ENCODE measurements at regions not wholly inside any gene's neighbourhood (a gene's known extent, or its start where the extent isn't known, plus 50 kb on each side); places are given as distances from the start of the nearest gene placed in this dataset.
"Not testable (repeated sequence)": the region's sequence is repeated elsewhere in the genome, so short reads cannot be mapped to it uniquely, and the experiment has no call there.

DNA sequence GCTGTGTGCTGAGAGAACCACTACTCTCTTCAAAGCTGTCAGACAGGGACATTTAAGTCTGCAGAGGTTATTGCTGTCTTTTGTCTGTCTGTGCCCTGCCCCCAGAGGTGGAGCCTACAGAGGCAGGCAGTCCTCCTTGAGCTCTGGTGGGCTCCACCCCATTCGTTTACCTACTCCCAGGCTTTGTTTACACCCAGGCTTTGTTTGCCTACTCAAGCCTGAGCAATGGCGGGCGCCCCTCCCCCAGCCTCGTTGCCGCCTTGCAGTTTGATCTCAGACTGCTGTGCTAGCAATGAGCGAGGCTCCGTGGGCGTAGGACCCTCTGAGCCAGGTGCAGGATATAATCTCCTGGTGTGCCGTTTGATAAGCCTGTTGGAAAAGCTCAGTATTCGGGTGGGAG is 386.8 kb upstream of the ZMIZ1 start:
- DNase-seq (ENCODE audit: low read depth in 2 of 2) = not testable (repeated sequence)

DNA sequence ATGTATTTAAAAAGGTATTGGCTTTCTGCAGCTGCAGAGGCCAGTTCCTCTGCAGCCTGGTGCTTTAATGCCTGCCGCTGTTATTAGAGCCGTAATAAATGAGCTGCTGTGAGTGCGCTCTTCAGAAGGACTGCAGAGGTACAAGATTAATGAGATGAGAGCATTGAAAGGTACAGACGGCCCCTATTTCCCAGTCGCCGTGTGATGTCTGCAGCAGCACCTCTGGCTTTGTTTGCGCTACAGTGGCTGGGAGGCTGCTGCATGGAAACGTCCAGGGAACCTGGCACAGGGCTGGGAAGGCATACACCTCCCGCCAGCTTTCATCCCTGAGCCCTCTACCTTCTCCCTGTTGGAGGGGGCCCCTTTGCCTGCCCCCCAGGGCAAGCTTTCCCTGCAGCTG is 383.8 kb upstream of the ZMIZ1 start:
- no peak for DNase-seq (ENCODE audit: low read depth in 2 of 2)

DNA sequence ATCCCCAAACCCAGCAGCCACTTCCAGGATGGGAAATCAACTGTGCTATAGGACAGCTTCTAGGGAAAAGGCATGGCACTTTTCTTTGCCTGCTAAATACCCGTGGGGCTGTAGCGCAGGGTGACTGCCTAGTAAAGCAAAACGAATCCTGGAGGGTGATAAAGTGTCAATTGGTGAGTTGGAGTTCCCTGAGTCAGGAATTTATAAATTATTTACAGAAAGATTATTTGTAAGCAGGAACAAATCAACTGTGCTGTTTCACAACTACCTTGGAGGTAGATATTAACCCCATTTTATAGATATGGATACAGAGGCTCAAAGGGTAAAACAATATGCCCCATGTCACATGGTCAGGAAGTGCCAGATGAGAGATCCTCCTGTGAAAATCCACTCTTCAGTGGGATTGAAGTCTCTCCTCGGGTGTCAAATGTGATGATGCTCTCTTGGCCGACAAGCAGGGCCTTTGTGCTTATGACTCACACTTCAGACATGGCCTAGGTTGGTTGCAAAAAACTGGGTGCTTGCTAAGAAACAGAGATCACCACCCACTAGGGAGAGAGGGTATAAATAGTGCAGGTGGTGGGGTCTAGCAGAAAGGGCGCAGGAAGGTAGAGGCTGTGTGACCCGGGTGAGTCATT is 383.2 kb upstream of the ZMIZ1 start:
- DNase-seq (ENCODE audit: low read depth in 2 of 2) = no peak

DNA sequence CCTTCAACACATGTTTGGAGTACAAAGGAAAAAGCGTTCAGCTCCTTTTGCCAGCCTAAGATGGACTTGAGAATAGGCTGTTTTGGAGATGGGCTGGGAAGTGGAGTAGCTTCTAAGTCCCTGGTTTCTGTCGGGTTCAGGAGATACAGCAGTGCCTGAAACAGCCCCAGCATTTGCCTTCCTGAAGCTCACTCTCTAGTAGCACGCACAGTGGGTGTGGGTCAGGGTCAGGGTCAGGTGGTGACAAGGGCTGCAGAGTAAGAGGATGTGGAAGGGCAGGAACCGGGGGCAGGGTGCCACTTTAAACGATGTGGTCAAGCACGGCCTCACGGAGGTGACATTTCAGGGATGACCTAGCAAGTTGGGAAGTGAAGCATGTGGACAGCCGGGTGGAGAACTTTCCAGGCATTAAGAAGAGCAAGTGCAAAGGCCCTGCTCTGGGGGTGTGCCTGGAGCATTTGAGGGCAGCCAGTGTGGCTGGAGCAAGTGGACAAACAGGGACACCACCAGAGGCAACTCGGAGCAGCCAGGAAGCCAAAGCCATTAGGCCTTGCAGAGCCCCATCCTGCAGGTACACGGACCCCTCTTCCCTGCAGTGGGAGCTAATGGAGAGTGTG is 382.2 kb upstream of the ZMIZ1 start:
- DNase-seq (ENCODE audit: low read depth in 2 of 2) = no peak

DNA sequence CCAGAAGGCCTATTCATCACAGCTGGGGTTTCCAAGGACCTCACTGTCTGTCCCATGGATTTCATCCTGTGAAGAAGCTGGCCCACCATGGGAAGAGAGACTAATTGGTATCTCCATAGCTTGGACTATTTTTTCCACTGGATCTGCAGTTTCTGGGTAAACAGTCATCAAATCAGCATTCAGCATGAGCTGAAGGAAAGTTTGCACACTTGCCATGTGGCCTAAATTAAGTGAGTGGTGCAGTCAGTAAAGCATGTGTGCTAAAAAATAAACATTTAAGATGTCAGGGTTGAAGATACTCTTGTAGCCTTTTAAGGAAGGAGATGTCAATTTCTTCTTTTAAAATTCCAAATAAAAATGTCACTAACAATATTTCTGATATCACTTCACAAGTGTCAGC is 381.1 kb upstream of the ZMIZ1 start:
- no peak for DNase-seq (ENCODE audit: low read depth in 2 of 2)

DNA sequence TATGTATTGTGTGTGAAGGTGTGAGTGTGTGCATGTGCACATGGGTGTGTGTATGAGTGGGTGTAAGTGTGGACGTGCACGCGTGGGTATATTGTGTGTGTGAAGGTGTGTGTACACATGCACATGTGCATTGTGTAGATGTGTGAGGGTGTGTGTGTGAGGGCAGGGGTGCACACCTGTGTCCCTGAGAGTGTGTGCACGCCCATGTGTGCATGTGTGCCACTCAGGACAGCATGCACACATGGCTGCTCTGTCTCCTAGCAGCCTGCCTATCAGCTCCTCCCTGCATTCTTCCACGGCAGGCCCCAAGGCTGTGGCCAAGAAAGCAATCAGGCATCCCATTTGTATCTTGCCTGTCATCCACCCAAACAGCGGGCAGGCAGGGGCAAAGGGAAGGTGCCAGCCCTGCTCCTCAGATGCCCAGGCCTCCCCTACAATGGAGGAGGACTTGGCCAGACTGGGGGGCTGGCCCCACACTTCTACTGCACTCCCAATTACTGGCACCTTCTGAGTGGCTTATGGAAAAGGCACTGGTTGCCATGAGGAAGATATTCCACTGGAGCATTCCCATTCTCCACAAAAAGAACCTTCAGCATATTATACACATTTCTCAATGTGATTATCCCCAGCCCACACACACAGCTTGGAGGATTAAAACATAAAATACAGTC is 380.4 kb upstream of the ZMIZ1 start:
- no peak for DNase-seq (ENCODE audit: low read depth in 2 of 2)

DNA sequence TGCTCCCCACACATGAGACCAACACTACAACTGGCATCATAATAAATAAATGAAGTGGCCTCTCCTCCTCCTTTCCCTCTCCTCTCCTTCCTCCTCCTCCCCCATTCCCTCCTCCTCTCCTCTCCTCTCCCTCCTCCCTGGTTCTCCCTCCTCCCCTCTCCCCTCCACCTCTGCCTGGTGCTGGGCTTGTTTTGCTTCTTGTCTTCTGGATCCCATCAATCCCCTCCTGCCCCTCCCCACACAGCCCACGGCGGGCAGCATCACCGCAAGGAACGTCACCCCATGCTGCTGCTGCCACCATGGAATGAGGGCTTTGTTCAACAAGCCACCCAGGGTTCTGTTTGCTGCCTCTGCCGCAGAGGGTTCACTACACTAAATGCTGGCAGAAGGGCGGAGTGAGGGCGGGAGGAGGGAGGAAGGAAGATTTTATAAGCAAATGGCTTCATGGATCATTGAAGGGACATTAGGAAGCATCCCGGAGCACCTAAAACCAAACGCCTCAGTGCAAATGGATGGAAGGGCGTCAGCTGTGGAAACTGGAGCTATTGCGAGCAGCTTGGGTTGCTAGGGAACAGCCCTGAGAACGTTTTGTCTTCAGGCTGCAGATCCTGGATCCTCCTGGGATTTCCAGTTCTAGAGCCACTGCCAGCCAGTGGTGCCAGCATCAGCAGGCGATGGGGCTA is 379.7 kb upstream of the ZMIZ1 start:
- no peak for DNase-seq (ENCODE audit: low read depth in 2 of 2)

DNA sequence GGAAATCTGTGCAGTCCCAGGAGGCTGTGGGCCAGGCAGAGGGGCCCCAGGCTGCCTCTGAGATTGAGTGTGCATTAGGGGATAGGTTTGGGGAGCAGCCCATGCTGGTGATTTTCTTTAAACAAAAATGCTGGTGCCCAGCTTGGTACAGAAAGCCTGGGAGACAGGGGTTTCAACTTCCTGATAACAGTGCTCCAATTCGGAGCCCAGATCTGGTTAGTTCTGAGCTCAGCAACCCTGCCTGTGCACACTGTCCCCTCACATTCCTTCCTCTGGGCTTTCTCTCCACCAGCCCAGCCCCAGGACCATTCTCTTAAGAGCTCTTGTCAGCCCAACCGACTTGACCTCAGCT is 379.2 kb upstream of the ZMIZ1 start:
- DNase-seq (ENCODE audit: low read depth in 2 of 2) = no peak

DNA sequence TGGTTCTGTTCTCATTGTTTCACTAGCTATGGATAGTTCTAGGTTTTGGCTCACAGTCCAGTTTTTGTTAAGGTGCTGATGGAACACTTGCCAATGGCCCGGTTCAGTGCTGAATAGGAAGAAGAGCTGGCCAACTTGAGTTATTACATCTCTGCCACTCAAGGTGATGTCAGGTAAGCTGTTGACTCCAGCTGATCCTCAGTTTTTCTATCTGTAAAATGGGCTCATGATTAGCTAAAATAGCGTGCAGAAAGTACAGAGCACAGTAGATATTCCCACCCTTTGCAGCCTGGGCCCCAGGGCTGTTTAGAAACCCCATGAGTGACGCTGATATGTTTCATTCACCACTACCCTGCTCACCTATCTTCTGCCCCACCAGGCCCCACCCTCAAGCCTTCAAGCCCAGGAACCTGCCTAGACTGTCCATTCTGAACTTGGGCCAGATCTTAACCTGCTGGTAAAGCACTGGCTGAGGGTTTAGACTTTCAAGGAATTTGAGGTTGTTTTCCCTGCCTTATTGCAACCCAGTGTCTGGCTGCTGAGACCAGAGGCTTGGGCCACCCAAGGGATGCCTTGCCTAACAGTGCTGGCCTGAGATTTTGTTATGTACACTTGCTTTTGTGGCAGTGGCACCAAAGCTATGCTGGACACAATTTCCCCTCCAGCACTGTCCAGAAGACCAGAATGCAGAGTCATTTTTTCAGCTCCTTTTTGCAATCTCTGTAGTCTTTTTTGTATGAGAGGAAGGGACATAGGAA is 378.2 kb upstream of the ZMIZ1 start:
- DNase-seq (ENCODE audit: low read depth in 2 of 2) = no peak

DNA sequence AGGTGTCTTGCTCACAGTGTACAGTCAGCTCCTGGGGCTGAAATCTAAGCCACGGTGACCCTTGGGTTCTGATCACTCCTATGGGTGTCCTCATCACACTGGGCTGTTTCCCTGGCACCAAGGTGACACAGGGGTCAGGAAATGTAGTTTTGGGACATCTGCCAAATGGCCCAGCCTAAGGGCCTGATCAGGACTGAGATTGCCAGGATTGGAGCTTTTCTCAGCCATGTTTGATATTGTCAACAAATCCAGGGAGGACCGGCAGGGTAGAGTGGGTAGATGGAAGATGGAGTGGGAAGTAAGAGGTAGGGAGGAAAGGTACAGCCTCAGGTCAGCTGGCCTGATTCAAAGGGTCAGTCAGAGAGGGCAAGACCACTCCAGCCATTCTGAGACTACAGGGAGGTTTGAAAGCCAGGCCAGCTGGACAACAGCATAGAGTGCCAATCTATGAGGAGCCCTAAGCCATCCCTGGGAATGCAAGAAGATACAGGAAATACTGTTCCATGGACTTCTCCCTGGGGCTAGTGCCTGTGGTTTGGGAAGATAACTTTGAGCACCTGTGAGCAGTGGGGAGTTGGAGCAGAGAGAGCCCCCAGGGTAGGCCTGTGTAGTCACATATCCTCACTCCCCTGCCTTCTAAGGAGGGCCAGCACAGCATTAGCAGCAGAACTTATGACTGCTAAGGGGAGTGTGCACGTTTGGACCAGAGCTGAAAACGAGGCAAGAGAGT is 377.3 kb upstream of the ZMIZ1 start:
- no peak for DNase-seq (ENCODE audit: low read depth in 2 of 2)

DNA sequence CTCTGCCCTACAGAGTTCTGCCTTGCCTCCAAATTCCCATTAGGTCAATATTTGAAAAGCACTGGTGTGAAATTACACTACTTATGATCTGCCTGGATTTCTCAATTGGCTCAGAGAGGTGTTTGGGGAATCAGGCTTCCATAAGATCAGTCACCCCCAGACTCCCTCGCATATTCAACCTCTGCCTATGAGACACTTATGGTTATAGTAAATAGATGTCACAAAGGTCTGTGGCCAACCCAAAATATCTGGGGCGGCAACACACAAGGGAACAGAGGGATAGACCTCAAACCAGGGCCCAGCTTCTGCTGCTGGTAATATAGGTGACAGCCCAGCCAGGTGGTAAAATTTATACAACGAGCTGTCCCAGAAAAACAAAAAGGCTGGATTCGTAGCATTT is 376.7 kb upstream of the ZMIZ1 start:
- DNase-seq (ENCODE audit: low read depth in 2 of 2) = no peak

DNA sequence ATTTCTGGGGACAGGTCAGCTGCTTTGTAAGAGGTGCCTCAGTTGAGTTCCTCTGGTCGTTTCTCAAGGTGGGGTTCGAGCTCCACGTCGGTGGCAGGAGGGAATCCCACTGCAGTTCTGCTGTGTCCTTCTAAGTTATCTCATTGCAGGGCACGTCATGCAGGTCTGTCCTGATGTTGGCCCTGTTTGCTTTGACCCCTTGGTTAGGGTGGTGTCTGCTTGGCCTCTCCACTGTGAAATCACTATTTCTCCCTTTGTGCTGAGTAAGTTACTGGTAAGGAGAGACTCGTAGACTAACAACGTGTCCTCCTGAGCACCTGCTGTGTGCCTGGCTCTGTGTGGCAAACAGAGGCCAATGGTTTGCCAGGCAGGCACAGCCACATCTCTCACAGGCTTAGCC is 372.9 kb upstream of the ZMIZ1 start:
- no peak for DNase-seq (ENCODE audit: low read depth in 2 of 2)

DNA sequence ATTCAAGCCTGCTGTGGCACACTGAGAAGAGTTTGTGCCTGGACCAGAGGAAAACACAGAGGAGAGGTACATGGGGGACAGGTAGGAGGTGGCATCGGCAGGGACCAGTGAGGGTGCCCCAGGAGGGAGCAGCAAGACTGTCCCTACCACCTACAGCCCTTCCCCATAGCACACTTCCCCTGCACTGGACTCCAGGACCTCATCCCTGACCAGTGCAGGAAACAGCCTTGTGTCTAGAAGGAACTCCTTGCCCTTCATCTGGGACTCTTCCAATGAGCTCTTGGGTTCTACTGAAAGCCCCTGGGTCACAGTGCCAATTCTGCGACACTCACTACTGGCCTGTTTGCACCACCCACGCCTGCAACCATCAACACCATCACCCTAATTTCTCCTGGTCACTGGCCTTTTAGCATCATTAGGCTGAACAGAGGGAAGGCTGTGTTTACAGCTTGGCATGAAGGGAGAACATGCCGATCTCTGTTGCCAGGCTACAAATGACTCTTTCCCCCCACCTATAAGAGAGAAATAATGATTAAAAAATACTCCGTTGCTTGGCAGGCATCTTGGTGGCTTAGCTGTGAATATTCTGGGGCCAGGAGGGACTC is 371.9 kb upstream of the ZMIZ1 start:
- no peak for DNase-seq (ENCODE audit: low read depth in 2 of 2)

DNA sequence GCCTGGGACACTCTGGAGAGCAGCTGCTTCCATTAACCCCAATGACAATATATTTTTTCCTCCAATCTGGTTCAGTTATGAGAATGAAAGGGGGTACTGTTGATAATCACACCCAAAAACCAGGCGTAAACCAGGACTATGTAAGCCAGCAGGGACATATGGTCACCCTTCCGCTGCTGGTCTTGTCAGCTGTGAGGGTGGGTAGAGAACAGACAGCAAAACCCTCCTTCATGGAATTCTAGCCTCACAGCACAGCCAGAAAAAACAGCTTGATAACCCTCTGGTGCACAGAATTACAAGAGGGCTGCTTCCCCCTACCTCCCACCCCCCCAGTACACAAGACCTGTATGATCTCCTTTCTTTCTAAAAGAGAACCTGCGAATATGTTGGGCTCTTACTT is 368.8 kb upstream of the ZMIZ1 start:
- no peak for DNase-seq (ENCODE audit: low read depth in 2 of 2)

DNA sequence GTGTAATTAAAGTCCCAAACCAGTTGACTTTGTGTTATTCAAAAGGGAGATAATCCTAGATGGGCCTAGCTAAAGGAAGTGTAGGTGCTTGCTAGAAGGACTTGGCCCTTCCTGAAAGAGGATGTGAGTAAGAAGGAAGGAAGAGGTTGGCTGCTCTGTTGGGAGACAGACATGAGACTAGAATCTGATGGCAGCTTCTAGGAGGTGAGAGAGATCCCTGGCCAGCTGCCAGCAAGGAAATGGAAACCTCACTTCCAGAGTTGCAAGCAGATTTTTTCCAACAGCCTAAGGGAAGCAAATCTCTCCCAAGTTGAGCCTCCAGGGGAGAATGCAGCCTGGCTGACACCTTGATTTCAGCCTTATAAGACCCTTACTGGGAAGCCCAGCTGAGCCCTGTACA is 368.4 kb upstream of the ZMIZ1 start:
- no peak for DNase-seq (ENCODE audit: low read depth in 2 of 2)

DNA sequence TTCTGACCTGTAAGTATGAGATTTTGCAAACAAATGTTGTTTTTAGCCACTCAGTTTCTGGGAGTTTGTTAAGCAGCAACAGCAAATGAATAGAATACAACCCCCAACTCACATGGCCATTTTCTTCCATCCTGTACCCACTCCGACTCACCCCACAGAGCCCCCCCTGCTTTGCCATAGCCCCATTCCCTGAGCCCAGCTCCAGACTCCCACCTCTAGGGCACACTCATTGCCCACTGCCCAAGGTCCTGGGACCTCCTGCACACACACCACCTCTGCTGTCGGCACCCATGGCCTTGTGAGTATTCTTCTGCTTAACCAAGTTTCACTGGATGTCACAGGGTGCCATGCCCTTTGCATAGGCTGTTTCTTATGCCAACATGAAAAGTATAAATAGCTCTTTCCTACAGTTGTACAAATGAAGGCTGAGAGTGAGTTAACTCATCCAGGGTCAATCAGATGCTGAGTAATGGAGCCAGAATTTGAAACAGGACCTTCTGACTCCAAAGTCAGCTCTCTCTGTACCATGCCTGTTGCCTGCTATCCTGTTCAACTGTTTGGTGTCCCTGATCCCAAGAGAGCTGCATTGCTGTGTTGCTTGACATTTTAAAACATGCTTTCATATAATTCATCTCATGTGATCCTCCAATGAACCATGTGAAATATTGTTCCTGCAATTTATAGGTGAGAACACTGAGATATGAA is 367.8 kb upstream of the ZMIZ1 start:
- no peak for DNase-seq (ENCODE audit: low read depth in 2 of 2)

DNA sequence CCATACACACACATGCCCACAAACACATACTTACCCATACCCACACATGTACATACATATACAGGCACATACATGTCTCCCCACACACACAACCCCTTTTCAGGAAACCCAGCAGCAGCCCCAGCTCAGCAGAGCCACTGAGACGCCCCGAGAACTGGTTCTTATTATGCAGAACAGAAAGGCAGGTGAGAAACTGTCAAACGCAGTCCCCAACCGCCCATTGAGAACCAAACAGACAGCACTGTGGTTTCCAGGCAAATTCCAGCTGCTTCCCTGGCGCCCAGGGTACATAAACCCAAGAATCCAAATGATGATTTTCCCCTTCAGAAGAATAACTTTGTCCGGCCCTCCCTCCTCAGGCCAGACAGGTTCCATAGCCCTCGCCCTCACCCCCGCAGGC is 366.6 kb upstream of the ZMIZ1 start:
- DNase-seq (ENCODE audit: low read depth in 2 of 2) = no peak

DNA sequence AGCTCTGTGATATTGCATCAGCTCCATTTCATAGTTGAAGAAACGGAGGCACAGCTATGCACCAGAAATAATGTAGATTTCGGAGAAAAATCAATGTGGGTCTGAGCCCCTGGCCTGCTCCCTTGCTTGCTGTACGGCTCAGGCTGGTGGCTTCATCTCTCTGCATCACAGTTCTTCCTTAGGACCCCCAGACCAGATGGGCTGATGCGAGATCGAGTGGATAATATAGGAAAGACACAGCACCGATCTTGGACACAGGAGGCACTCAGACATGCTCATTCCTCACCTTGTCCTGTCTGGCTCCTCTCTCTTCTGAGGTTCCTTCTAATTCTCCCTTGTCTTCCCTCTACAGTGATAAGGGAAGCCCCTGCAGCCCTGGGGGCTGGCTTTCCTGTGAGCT is 365.9 kb upstream of the ZMIZ1 start:
- no peak for DNase-seq (ENCODE audit: low read depth in 2 of 2)

DNA sequence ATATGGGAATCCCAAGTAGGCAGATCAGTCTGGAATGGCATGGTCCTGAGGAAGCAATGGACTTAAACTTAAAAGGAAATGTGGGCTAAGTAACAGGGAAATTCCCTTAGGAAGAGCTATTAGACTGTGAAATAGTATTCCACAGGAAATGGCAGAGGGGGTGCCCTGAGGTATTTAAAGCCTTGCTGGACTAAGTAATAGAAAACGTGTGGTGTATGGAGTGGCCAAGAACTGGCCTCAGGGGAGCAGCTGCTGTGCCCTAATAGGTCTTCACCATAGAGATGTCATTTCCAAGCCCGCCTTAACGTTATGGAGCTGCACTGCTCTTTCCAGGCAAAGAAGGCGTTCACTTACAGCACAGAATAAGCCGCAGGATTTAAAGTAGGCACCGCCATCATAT is 365.2 kb upstream of the ZMIZ1 start:
- DNase-seq (ENCODE audit: low read depth in 2 of 2) = no peak

DNA sequence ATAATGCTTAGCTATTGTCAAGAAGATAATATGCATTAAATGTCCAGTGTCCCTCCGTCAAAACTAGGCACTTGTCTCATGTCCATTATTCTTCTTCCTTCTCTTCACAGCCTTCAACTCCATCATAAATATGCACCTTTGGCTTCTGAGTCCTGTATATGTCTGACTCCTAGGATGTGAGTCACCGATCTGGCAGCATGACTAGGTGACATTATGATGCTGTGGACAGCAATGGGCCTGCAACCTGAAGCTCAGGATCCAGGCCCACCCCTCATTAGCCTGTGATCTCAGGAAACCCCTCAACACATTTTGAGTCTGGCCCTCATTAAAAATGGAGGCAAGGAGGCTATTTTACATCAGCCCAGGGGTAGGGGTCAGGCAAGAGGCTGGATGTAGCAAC is 362.5 kb upstream of the ZMIZ1 start:
- no peak for DNase-seq (ENCODE audit: low read depth in 2 of 2)
